ENCODE measurements at regions not wholly inside any gene's neighbourhood (a gene's known extent, or its start where the extent isn't known, plus 50 kb on each side); places are given as distances from the start of the nearest gene placed in this dataset.

DNA sequence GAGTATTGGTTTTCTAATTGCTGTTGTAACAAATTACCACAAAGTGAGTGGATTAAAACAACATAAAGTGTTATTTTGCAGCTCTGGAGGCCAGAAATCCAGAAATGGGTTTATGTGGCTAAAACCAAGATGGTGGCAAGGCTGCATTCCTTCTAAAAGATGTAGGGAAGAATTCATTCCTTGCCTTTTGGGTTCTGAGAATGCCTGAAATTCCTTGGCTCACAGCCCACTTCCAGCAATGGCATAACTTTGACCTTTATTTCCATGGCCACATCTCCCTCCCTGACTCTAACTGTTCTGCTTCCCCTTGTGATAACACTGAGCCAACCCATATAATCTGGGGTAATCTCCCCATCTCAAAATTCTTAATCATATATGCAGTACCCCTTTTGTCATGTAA lies 269.6 kb upstream of the RPL38 start:
- DNase-seq (ENCODE audit: low spot score) = no peak
- in situ Hi-C loops (cut with HindIII; ENCODE audit: low sequenced_read_pairs) = no loop called here

DNA sequence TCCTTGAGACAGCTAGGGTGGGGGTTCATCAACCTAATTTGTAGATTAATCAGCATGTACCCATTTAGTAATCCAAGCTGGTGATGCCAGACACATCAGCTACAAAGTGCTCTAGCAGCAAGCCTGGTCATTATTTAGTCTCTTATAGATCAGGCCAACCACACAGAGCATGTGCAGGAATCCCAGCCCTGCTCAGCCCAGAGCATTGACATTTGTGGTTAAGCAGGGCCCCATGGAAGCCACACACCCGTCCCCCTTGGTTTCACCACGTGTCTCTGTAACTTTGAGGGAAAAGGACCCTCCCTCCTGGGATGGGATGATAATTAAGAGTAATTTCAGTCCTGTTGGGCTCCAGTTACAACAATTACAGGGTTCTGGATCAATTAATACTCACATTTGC lies 268.8 kb upstream of the RPL38 start:
- no peak for DNase-seq (ENCODE audit: low spot score)
- in situ Hi-C loops (cut with HindIII; ENCODE audit: low sequenced_read_pairs) = no loop called here

DNA sequence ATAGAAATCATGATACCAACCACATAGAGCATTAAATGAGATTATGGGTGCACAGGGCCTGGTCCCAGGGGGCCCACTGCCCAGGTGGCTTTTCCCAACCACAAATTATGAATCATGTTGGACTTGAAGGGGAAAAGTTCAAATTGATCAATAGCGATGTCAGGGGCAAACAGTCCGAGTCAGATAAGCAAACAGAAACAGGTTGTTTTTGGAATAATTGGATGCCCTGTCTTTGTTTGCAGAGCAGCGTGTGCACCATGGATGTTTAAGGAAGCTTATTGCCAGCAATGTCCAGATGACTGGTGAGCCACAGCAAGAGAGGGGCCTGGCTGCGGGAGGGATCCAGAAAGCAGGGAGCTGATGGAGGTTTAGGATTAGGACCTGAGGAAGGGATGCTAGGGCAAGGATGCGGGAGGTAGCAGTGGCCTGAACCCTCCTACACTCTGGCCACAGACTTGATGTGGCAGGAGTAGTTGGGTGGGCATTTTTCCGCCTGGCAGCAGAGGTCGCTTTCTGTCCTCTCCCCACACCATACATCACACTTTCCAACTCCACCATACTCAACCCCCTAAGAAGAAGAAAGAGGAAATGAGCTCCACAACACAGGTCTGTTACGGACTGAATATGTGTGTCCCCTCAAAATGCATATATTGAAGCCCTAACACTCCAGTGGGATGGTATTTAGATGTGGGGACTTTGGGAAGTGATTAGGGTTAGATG lies 266.4 kb upstream of the RPL38 start:
- in situ Hi-C loops (cut with HindIII; ENCODE audit: low sequenced_read_pairs) = no loop called here
- no peak for DNase-seq (ENCODE audit: low spot score)

DNA sequence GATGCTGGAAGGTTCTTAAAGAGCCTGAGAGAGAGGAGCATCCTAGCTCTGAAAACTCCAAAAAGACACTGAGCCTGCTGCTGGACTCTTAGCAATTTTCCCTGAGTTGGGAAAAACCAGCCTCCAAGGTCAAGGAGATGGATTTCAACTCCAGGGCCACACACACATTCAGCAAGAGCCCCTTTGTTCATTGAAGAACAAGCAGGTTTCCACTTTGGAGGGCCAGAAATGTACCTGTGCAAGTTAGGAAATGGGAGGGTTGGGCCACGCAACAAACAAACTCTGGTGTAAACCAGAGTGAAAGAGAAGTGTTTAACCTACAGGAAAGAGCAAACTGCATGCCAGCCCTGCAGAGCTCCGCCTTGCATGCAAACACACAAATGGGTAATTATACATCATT lies 264.8 kb upstream of the RPL38 start:
- DNase-seq (ENCODE audit: low spot score) = no peak
- in situ Hi-C loops (cut with HindIII; ENCODE audit: low sequenced_read_pairs) = no loop called here

DNA sequence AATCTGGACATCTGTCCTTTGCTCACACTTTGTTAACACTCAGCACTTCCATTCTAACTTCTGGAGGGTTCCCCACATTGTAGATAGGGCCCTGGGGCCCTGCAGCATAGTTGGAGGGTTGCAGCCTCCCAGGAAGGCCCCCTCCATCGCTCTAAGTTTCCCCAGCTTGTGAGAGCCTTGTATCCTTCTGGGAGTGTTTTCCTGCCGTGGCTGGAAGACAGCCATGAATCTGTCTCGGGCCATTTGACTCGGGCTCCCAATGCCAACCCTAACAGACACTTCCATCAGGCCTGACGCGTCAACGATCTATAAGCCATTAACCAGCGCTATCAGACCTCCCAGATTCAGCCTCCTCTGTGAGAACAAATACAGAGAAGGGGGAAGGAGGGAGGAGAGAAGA lies 263.7 kb upstream of the RPL38 start:
- in situ Hi-C loops (cut with HindIII; ENCODE audit: low sequenced_read_pairs) = no loop called here

DNA sequence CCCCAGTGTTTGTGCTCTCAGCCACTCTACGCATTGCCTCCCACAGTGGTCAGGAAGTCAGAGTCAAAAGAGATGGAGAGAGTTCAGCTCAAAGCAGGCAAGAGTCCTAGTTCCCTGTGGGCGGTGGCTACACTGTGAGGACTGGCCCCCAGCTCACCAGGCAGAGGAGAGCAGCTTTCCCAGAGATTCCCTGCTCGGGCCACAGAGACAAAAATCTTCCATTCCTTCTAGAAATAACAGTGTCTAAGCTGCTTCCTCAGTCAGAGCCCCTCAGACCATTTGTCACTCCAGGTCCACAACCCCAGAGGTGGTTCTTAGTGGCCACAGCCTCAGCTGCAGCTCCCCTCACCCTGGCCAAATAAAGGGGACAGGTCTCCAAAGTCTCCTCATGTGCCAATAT lies 263.0 kb upstream of the RPL38 start:
- in situ Hi-C loops (cut with HindIII; ENCODE audit: low sequenced_read_pairs) = no loop called here

More for the DNA sequence above, 263.7 kb upstream of the RPL38 start:
- no peak for DNase-seq (ENCODE audit: low spot score)

DNA sequence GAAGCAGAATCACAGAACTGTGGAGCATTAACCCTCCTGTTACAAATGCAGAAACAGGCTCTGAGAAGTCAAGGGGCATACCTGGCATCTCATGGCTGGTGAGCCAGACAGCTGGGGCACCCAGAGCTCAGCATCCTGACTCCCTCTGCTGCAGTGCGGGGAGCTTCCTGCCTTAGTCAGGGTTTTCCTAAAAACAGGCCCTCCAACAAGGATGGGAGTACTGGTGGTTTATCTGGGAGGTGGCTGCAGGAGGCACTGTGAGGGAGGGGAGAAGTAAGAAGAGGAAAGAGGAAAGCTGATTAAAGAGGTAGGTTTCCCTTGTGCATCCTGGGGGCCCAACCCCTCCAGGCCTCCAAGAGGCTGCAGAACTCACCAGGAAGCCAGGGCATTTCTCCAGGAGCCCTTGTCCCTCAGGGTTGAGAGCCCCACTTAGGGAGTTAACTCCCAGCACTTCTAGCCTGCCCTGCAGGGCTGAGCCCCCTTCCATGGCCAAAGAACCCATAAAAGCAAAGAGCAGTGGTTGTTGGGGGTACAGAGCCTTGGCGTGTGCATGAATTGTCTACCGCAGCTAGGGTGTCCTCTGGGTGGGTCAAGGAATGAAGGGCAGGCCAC lies 261.5 kb upstream of the RPL38 start:
- no peak for DNase-seq (ENCODE audit: low spot score)
- in situ Hi-C loops (cut with HindIII; ENCODE audit: low sequenced_read_pairs) = no loop called here

More for the DNA sequence above, 263.0 kb upstream of the RPL38 start:
- DNase-seq (ENCODE audit: low spot score) = no peak

DNA sequence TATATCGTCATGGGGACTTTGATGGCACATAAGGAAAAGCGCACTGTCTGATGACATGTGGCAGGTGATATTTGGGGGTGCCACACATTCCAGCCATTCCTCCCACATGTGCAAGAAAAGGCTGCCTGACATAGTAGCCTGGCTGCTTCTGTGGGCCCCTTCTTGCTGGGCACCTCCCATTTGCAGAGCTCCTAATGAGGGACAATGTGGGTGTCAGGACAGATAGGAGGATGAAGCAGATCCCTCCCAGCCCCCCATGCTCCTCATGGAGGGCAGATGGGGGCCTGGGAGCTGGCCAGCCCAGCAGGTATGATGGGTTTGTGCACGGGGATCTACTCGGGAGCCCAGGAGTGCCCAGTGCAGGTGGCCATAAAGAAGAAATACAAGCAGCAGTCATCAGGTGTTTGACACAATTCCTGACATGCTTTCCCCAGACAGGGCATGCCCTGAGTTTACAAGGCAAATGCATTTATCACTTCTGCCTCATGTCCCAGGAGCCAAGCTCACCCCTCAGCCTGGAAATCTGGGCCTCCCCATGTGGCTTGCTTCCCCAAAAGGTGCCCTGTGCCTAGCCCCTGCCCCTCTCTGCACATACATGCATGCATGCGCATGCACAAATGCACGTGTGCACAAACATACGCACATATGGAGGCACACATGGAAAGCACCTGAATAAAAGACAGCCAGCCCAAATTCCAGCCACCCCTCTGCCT lies 260.6 kb upstream of the RPL38 start:
- in situ Hi-C loops (cut with HindIII; ENCODE audit: low sequenced_read_pairs) = no loop called here

DNA sequence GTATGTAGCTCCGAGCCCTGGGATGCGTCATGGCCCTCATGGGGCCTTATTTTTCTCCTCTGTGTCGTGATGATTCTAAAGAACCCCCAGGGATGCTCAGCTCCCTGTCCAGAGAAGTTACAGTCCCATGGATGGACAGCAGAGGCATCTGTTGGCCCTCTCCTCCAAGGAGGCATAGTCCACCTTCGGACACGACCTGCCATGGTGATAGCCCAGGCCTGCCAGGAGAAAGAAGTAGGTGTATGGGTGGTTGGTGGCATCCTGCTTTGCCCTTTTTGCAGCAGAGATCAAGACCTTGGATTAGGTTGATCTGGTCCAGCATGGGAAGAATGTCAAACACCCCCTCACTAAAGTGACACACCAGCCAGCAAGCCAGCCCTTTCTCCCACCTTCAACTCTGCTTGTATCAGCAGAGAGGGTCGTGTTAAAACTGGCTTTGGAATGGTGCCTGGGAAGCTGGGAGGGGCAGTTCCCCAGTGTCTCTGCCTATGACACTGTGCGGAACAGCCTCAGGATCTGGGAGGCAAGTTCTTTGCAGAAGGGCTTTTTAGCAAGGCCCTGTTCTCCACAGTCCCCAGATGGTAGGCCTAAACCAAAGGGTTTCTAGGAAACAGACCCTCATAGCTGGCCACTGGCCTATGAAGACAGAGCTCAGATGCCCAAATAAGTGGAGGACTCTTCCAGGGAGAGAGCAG lies 259.9 kb upstream of the RPL38 start:
- in situ Hi-C loops (cut with HindIII; ENCODE audit: low sequenced_read_pairs) = no loop called here
- DNase-seq (ENCODE audit: low spot score) = no peak

More for the DNA sequence above, 260.6 kb upstream of the RPL38 start:
- DNase-seq (ENCODE audit: low spot score) = no peak

DNA sequence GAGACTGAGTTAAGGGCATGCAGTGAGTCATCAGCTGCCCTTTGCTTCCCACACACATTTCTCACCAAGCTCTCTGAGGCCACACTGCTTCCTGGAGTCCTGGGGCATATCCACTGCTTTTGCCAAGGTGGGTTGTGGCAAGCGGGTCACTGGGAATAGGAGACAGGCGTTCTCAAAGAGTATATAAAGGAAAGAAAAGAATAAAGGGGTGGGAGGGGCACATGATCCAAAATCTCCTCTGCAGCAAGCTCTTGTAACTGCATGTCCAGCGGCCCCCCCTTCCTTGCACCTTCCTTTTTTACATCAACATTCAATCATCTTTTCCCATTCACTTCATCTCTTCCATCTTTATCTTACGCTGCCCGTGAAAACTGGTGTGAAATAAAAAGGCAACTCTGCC lies 259.1 kb upstream of the RPL38 start:
- in situ Hi-C loops (cut with HindIII; ENCODE audit: low sequenced_read_pairs) = no loop called here
- DNase-seq (ENCODE audit: low spot score) = no peak

DNA sequence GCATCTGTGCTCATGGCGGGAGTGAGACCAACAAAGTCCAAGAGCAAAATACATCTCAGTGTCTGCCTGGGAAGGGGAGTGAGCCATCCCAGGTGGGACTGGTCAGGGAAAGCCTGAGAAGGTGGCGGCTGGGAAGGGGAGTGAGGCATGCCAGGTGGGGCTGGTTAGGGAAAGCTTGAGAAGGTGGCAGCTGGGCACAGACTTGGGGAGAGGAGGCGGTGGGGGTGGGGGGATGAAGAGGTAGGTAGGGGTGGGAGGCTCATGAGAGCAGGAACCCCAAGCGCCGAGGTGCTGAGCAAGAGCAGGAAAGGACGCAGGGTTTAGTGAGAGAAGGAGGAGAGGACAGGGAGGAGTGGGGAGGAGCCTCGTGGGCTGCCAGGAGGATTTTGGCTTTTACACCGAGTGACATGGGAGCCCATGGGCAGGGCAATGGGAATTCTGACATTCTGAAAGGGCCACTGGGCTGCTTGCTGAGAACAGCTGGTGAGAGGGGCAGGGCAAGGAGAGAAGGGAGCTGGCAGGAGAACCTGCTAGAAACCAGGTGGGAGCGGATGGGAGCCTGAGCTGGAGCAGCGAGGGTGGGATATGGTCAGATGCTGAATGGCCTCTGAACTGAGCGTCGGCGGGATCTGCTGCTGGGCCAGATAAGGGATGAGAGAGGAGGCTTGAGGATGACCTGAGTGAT lies 256.1 kb upstream of the RPL38 start:
- DNase-seq (ENCODE audit: low spot score) = no peak
- in situ Hi-C loops (cut with HindIII; ENCODE audit: low sequenced_read_pairs) = no loop called here

DNA sequence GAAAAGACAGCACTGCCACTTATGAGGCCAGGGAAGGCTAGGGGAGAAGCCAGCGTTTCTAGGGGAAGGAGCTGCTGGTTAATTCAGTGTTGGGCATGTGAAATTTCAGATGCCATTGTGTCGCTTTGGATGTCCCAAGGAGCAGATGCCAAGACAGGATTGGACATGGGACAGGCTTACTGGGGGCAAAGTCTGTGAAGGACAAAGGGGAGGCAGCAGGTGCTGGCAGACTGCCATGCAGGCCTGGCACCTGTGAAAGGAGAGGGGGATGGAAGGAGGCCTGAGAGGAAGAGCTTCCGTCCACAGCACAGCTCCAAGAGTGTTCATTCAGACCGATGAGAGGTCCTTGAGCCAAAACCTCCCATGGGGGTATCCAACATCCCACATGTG lies 255.5 kb upstream of the RPL38 start:
- no peak for DNase-seq (ENCODE audit: low spot score)
- in situ Hi-C loops (cut with HindIII; ENCODE audit: low sequenced_read_pairs) = no loop called here

DNA sequence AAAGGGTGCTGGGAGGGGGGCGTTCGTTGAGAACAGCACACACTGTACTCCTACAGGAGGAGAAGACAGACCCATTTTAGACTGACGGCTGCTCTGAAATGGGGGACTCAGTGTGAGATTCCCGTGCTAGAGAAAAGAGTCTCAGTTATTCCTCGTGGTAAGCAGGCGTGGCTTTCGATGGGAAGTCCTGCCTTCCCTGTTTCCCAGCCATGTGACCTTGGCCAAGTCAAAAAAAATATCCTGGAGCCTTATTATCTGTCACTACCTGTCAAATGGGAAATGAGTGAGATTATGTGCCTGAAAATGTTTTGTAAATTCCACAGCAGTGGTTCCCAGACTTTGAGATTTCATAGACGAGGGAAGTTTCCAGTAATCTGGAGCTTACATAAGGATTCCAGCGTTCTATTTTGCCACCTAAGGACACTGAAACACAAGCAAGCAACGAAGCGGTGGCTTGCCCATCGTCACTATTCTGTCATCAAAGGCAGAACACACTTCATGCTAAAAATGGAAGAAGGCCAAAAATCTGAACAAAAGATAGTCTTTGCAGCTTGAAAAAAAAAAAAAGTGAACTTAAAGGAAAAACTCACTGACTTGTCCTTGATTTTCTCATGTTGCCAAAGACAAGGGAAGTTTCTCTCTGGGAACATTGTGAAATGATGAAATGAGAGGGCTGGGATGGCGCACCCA lies 253.4 kb upstream of the RPL38 start:
- DNase-seq (ENCODE audit: low spot score) = no peak
- in situ Hi-C loops (cut with HindIII; ENCODE audit: low sequenced_read_pairs) = no loop called here

DNA sequence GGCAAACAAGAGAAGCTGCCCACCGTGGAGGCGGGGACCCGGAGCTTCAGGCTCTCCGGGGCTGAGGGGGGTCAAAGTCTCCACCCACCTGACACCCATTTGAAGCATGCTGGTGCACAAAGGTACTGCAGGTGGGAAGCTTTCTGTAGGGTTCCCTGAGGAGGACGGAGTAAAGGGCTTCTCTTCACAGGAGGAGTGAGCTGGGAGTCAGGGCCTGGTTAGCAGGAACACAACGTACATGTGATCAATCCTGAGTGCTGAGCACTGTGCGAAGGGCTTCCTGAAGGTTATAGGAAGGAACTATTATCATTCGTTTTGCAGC lies 252.9 kb upstream of the RPL38 start:
- in situ Hi-C loops (cut with HindIII; ENCODE audit: low sequenced_read_pairs) = no loop called here
- DNase-seq (ENCODE audit: low spot score) = no peak

DNA sequence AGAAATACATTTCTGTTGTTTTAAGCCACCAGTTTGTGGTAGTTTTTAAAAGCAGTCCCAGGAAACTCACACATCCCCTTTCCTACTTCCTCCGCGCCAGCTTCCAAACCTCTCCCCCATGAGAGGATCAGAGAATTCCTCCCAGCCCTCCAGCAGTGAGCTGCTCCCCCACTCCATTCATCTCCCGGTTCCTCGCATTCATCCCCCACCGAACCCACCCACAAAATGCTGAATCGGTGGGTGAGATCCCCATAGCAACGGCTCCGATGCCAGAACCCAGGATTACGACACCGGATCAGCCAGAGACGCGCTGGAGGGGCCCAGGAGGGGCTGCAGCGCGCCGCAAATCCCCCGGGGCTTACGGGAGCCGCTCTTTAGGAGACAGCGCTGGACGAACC lies 251.4 kb upstream of the RPL38 start:
- in situ Hi-C loops (cut with HindIII; ENCODE audit: low sequenced_read_pairs) = no loop called here

DNA sequence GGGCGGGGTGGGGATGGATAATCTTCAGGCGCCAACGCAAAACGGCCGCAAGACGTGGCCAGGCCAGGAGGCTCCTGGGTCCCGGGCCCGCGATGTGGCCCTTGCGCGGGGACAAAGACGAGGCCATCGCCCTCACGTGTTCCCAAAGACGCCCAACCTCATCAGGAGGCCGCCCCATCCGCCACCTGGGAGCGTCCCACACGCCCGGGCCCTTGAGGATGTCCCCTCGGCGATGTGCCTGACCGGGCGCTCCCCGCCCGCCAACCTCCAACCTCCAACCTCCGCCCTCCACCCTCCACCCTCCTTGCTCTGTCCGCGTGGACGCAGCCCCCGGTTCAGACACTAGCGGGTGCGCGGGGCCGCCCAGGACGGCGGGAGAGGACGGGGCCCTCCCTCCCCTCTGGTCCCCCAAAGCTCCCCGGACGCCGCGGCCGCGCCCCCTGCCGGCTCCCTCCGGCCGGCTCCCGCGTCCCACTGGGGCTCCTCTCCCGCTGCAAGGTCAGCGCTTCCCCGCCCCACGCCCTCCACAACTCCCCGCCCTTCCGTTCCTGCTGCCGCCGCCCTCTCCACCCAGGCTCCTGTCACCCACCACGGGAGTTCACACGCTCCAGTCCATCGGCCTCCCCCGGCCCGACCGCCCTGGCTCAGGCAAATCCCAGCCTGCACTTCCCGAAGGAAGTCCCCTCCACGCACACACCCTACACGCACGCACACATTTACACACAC lies 250.8 kb upstream of the RPL38 start:
- in situ Hi-C loops (cut with HindIII; ENCODE audit: low sequenced_read_pairs) = no loop called here
- no peak for DNase-seq (ENCODE audit: low spot score)

More for the DNA sequence above, 251.4 kb upstream of the RPL38 start:
- DNase-seq (ENCODE audit: low spot score) = peak; percentile 6

DNA sequence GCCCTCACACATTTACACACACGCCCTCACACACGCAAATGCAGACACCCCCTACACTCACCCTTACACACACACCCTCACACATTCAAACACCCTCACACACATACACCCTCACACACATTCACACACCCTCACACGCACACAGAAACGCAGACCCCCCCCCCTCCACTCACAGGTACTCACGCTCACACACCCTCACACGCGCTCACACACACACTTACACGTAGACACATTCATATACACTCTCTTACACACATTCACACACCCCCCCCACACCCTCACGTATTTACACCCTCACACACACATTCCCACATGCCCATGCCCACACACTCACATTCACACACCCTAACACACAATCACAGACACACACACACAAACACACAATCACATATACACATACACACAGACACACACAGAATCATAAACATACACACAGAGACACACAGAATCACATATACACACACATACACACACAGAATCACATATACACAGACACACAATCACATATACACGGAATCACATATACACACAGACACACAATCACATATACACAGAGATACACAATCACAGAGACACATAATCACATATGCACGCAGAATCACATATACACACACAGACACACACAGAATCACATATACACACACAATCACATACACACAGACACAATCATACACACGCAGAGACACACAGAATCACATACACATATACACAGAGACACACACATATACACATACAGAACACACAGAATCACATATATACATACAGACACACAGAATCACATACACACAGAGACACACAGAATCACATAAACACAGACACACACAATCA lies 250.1 kb upstream of the RPL38 start:
- in situ Hi-C loops (cut with HindIII; ENCODE audit: low sequenced_read_pairs) = no loop called here
- no peak for DNase-seq (ENCODE audit: low spot score)

DNA sequence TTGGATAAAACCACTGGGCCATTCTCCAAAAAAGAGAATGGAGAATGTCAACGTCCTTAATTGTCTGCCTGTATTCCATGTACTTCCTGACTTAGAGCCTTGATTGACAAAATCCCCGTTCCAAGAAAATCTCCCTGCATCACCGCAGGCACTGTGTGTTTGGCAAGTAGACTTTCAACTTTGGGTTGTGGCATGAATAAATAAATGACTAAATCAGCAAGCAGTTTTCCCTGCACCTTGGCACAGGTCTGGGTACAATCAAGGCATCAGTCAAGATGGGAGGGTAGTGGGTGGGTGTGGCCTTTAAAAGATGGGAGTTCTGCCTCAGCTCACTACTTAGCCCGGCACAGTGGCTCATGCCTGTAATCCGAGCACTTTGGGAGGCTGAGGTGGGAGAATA lies 248.5 kb upstream of the RPL38 start:
- no peak for DNase-seq (ENCODE audit: low spot score)
- in situ Hi-C loops (cut with HindIII; ENCODE audit: low sequenced_read_pairs) = no loop called here
